Naive thymus-derived CD4-positive, alpha-beta T cell (primary cell): ENCODE measurements at regions not wholly inside any gene's neighbourhood (a gene's known extent, or its start where the extent isn't known, plus 50 kb on each side); places are given as distances from the start of the nearest gene placed in this dataset.

ENCODE experiments used
- ATAC-seq: fragments of 150-1000 bp; cut with Tn5 transposase; 2 replicates; pipeline ENCODE4 v1.10.0; 2021; ENCODE audit warnings: mild to moderate bottlenecking, moderate library complexity
- CTCF ChIA-PET: fragments of 350-600 bp; sonication (Branson Sonifier 250); formaldehyde crosslinking; loops from one replicate; lab custom pipeline; 2021; ENCODE audit warnings: antibody characterized with exemption; lab: Charles Lee
- POLR2A ChIA-PET: fragments of 350-600 bp; sonication (Branson Sonifier 250); formaldehyde crosslinking; loops from one replicate; lab custom pipeline; 2021; ENCODE audit warnings: antibody characterized with exemption, inconsistent platforms; lab: Charles Lee
- DNase-seq, 9 donors: peaks; one replicate each; pipeline versions ENCODE4 v3.0.0 to v3.0.0-alpha.2; 2020 to 2022; ENCODE audit warnings: mixed read lengths in 1 of 9
- H3K27ac ChIP-seq: one replicate; pipeline ENCODE4 v1.7.0; 2013; ENCODE audit warnings: mild to moderate bottlenecking, low read depth, low read length, moderate library complexity
- H3K27me3 ChIP-seq, 2 donors: one replicate each; pipeline ENCODE4 v1.7.0; 2013; ENCODE audit warnings: low read length in 2 of 2, mild to moderate bottlenecking in 2 of 2, moderate library complexity in 2 of 2; ENCODE audit not compliant: control insufficient read depth in 2 of 2, insufficient read depth in 2 of 2
- H3K36me3 ChIP-seq, 3 experiments: 1 replicate in 2 of 3; 2 replicates in 1 of 3; pipeline ENCODE4 v1.7.0; 2013; ENCODE audit warnings: low read length in 3 of 3, mild to moderate bottlenecking in 3 of 3, moderate library complexity in 1 of 3; ENCODE audit not compliant: insufficient read depth in 3 of 3, control insufficient read depth in 2 of 3
- H3K4me1 ChIP-seq, 2 donors: one replicate each; pipeline ENCODE4 v1.7.0; 2013; ENCODE audit warnings: low read length in 2 of 2, mild to moderate bottlenecking in 2 of 2, moderate library complexity in 1 of 2; ENCODE audit not compliant: control insufficient read depth in 2 of 2, insufficient read depth in 2 of 2
- H3K4me3 ChIP-seq: 2 replicates; pipeline ENCODE4 v1.7.0; 2013; ENCODE audit warnings: mild to moderate bottlenecking, low read length
- H3K9me3 ChIP-seq, 3 experiments: 1 replicate in 2 of 3; 2 replicates in 1 of 3; pipeline ENCODE4 v1.7.0; 2013; ENCODE audit warnings: low read length in 3 of 3; ENCODE audit not compliant: control insufficient read depth in 2 of 3
- H3K27ac Mint-ChIP-seq, 9 donors: one replicate each; pipeline ENCODE4 v1.8.0; 2020 to 2022; ENCODE audit warnings: mixed read lengths in 9 of 9, mild to moderate bottlenecking in 8 of 9, moderate library complexity in 5 of 9, inconsistent platforms in 2 of 9
- H3K27me3 Mint-ChIP-seq, 5 donors: one replicate each; pipeline ENCODE4 v1.8.0; 2021 to 2022; ENCODE audit warnings: mixed read lengths in 5 of 5, mild to moderate bottlenecking in 1 of 5
- H3K36me3 Mint-ChIP-seq, 5 donors: one replicate each; pipeline ENCODE4 v1.8.0; 2020 to 2022; ENCODE audit warnings: mixed read lengths in 5 of 5, mild to moderate bottlenecking in 3 of 5, inconsistent platforms in 1 of 5
- H3K4me1 Mint-ChIP-seq, 7 donors: one replicate each; pipeline ENCODE4 v1.8.0; 2020 to 2022; ENCODE audit warnings: mixed read lengths in 7 of 7, mild to moderate bottlenecking in 3 of 7, inconsistent platforms in 1 of 7
- H3K4me3 Mint-ChIP-seq, 10 donors: one replicate each; pipeline ENCODE4 v1.8.0; 2020 to 2022; ENCODE audit warnings: mild to moderate bottlenecking in 10 of 10, mixed read lengths in 10 of 10, moderate library complexity in 6 of 10, inconsistent platforms in 2 of 10
- H3K9me3 Mint-ChIP-seq, 11 donors: one replicate each; pipeline ENCODE4 v1.8.0; 2020 to 2022; ENCODE audit warnings: mixed read lengths in 11 of 11, mild to moderate bottlenecking in 4 of 11, inconsistent platforms in 1 of 11, moderate library complexity in 1 of 11
- intact Hi-C, 2 donors: fragments of 100-400 bp; cut with micrococcal nuclease; formaldehyde crosslinking; loops; one replicate each; pipeline ENCODE4 v1.15.1; 2023

GRCh38 chr2:7983451-7983850 lies 698.4 kb upstream of the ID2 start:
- no peak overlapping the region for H3K4me3 Mint-ChIP-seq
- no peaks in the 10 kb centered on the region for H3K27me3 Mint-ChIP-seq
- ChIA-PET POLR2A (no interaction called here), CTCF (no interaction called here)
- intact Hi-C loops: no loop called here
- peaks cover 12 to 28% (median 19%) of the 10 kb centered on the region in 7 donors for H3K4me1 Mint-ChIP-seq
- peaks cover 0 to 4% (median 0%) of the 10 kb centered on the region in 11 donors for H3K9me3 Mint-ChIP-seq
- no peaks in the 10 kb centered on the region for H3K9me3 ChIP-seq
- no peaks in the 10 kb centered on the region for H3K27me3 ChIP-seq
- H3K27ac ChIP-seq: no peak overlapping the region
- H3K27ac Mint-ChIP-seq: no peak overlapping the region
- no peak for ATAC-seq
- H3K4me3 ChIP-seq: no peak overlapping the region
- H3K36me3 Mint-ChIP-seq: peaks cover 0 to 11% (median 0%) of the 10 kb centered on the region in 5 donors
- no peaks in the 10 kb centered on the region for H3K4me1 ChIP-seq
- DNase-seq: no peak
- no peaks in the 10 kb centered on the region for H3K36me3 ChIP-seq

GRCh38 chr2:7983912-7984311 lies 697.9 kb upstream of the ID2 start:
- no peak overlapping the region for H3K4me3 ChIP-seq
- Mint-ChIP-seq H3K36me3 (peaks cover 0 to 9% (median 0%) of the 10 kb centered on the region in 5 donors), H3K9me3 (peaks cover 0 to 4% (median 0%) of the 10 kb centered on the region in 11 donors), H3K4me1 (peaks cover 10 to 25% (median 16%) of the 10 kb centered on the region in 7 donors), H3K27ac (no peak overlapping the region), H3K4me3 (no peak overlapping the region), H3K27me3 (no peaks in the 10 kb centered on the region)
- no peak for ATAC-seq
- no peak for DNase-seq
- intact Hi-C loops: no loop called here
- no peaks in the 10 kb centered on the region for H3K4me1 ChIP-seq
- H3K9me3 ChIP-seq: no peaks in the 10 kb centered on the region
- H3K36me3 ChIP-seq: no peaks in the 10 kb centered on the region
- ChIA-PET POLR2A (no interaction called here), CTCF (no interaction called here)
- no peak overlapping the region for H3K27ac ChIP-seq
- no peaks in the 10 kb centered on the region for H3K27me3 ChIP-seq

- Histone ChIP-seq H3K4me3 (no peak overlapping the region), H3K27me3 (no peaks in the 10 kb centered on the region), H3K27ac (no peak overlapping the region), H3K36me3 (no peaks in the 10 kb centered on the region), H3K9me3 (no peaks in the 10 kb centered on the region), H3K4me1 (no peaks in the 10 kb centered on the region)
- intact Hi-C loops: no loop called here
- H3K27me3 Mint-ChIP-seq: no peaks in the 10 kb centered on the region
- H3K27ac Mint-ChIP-seq: peak overlapping the region in 3 of 9 donors; percentile 8 to 54 (median 38)
- ChIA-PET CTCF (no interaction called here), POLR2A (no interaction called here)
- peak; percentile 29 for ATAC-seq
- DNase-seq: no peak
- H3K4me3 Mint-ChIP-seq: peak overlapping the region in 7 of 10 donors; percentile 1 to 41 (median 22)
- peaks cover 0 to 4% (median 0%) of the 10 kb centered on the region in 11 donors for H3K9me3 Mint-ChIP-seq
- peaks cover 0 to 6% (median 0%) of the 10 kb centered on the region in 5 donors for H3K36me3 Mint-ChIP-seq
- H3K4me1 Mint-ChIP-seq: peaks cover 10 to 21% (median 16%) of the 10 kb centered on the region in 7 donors
These were observed 697.0 kb upstream of the ID2 start for GRCh38 chr2:7984693-7985353.

GRCh38 chr2:7986431-7986830 lies 695.4 kb upstream of the ID2 start:
- Histone ChIP-seq H3K4me3 (no peak overlapping the region), H3K9me3 (no peaks in the 10 kb centered on the region), H3K27me3 (no peaks in the 10 kb centered on the region), H3K27ac (no peak overlapping the region), H3K4me1 (no peaks in the 10 kb centered on the region), H3K36me3 (no peaks in the 10 kb centered on the region)
- intact Hi-C loops: no loop called here
- H3K36me3 Mint-ChIP-seq: peaks cover 0 to 6% (median 0%) of the 10 kb centered on the region in 5 donors
- peaks cover 0 to 6% (median 0%) of the 10 kb centered on the region in 11 donors for H3K9me3 Mint-ChIP-seq
- no peak overlapping the region for H3K4me3 Mint-ChIP-seq
- H3K27ac Mint-ChIP-seq: no peak overlapping the region
- ChIA-PET CTCF (no interaction called here), POLR2A (interaction anchor here (0.6 kb wide), 1 partner anchor 101 kb away, joined by 3 read pairs; no protein-coding TSS in a partner anchor)
- ATAC-seq: no peak
- no peaks in the 10 kb centered on the region for H3K27me3 Mint-ChIP-seq
- H3K4me1 Mint-ChIP-seq: peaks cover 10 to 21% (median 16%) of the 10 kb centered on the region in 7 donors
- no peak for DNase-seq

GRCh38 chr2:7987992-7988391 lies 693.9 kb upstream of the ID2 start:
- no peak for ATAC-seq
- ChIA-PET CTCF (no interaction called here), POLR2A (no interaction called here)
- Mint-ChIP-seq H3K36me3 (peaks cover 0 to 5% (median 0%) of the 10 kb centered on the region in 5 donors), H3K9me3 (peaks cover 0 to 4% (median 0%) of the 10 kb centered on the region in 11 donors), H3K4me1 (peaks cover 10 to 21% (median 16%) of the 10 kb centered on the region in 7 donors), H3K27me3 (no peaks in the 10 kb centered on the region), H3K4me3 (no peak overlapping the region), H3K27ac (no peak overlapping the region)
- intact Hi-C loops: no loop called here
- Histone ChIP-seq H3K4me3 (no peak overlapping the region), H3K27ac (no peak overlapping the region), H3K9me3 (no peaks in the 10 kb centered on the region), H3K27me3 (no peaks in the 10 kb centered on the region), H3K4me1 (no peaks in the 10 kb centered on the region), H3K36me3 (no peaks in the 10 kb centered on the region)
- no peak for DNase-seq

GRCh38 chr2:7988440-7988839 lies 693.4 kb upstream of the ID2 start:
- H3K27me3 ChIP-seq: no peaks in the 10 kb centered on the region
- ChIA-PET CTCF (no interaction called here), POLR2A (no interaction called here)
- Mint-ChIP-seq H3K9me3 (peaks cover 0 to 4% (median 0%) of the 10 kb centered on the region in 11 donors), H3K27me3 (no peaks in the 10 kb centered on the region), H3K27ac (no peak overlapping the region), H3K36me3 (peaks cover 0 to 5% (median 0%) of the 10 kb centered on the region in 5 donors), H3K4me1 (peaks cover 10 to 20% (median 16%) of the 10 kb centered on the region in 7 donors), H3K4me3 (no peak overlapping the region)
- no peaks in the 10 kb centered on the region for H3K9me3 ChIP-seq
- no peaks in the 10 kb centered on the region for H3K36me3 ChIP-seq
- no peaks in the 10 kb centered on the region for H3K4me1 ChIP-seq
- intact Hi-C loops: no loop called here
- DNase-seq (no peak), ATAC-seq (no peak)
- no peak overlapping the region for H3K27ac ChIP-seq
- H3K4me3 ChIP-seq: no peak overlapping the region

GRCh38 chr2:7989823-7990222 lies 692.0 kb upstream of the ID2 start:
- no peaks in the 10 kb centered on the region for H3K27me3 ChIP-seq
- ATAC-seq (no peak), DNase-seq (no peak)
- peaks cover 0 to 4% (median 0%) of the 10 kb centered on the region in 11 donors for H3K9me3 Mint-ChIP-seq
- H3K9me3 ChIP-seq: no peaks in the 10 kb centered on the region
- ChIA-PET POLR2A (no interaction called here), CTCF (no interaction called here)
- H3K36me3 Mint-ChIP-seq: peaks cover 0 to 3% (median 0%) of the 10 kb centered on the region in 5 donors
- H3K27me3 Mint-ChIP-seq: no peaks in the 10 kb centered on the region
- no peaks in the 10 kb centered on the region for H3K36me3 ChIP-seq
- H3K27ac ChIP-seq: no peak overlapping the region
- peaks cover 7 to 16% (median 7%) of the 10 kb centered on the region in 7 donors for H3K4me1 Mint-ChIP-seq
- no peak overlapping the region for H3K27ac Mint-ChIP-seq
- no peak overlapping the region for H3K4me3 ChIP-seq
- intact Hi-C loops: loop anchor here in 1 of 2 donors (10.0 kb wide), 1 partner anchor 695 kb away; the partner anchor contains the start of gene ID2
- no peaks in the 10 kb centered on the region for H3K4me1 ChIP-seq
- no peak overlapping the region for H3K4me3 Mint-ChIP-seq
